Stimulated activated CD8-positive, alpha-beta memory T cell treated with anti-CD3 and anti-CD28 coated beads, Interleukin-7, amount 100 ng/mL, for 48 hours (primary cell): ENCODE measurements at regions not wholly inside any gene's neighbourhood (a gene's known extent, or its start where the extent isn't known, plus 50 kb on each side); places are given as distances from the start of the nearest gene placed in this dataset.
"Not testable (repeated sequence)": the region's sequence is repeated elsewhere in the genome, so short reads cannot be mapped to it uniquely, and the experiment has no call there.

Experiments
- DNase-seq, 2 donors: peaks; one replicate each; pipeline ENCODE4 v3.0.0-alpha.2; 2020; ENCODE audit warnings: low read depth in 1 of 2; ENCODE audit errors: extremely low read depth in 1 of 2

DNA sequence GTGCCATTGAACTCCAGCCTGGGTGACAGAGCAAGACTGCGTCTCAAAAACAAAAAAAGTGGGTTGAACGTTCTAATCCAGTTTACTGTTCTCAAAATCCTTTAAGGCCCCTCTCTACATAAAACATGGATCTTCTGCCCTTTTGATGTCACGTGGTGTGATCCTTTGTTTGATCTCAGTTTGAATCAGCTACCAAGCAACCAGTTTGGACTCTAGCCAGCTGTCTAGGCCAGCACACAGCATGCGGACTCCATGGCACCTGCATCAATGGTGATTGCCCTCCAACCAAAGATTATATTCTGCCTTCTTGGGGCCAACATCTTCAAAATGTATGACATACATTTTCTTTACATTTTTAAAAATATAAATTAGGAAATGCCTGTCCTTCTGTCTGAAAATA is 365.4 kb downstream of the NDFIP2 start:
- no peak for DNase-seq

DNA sequence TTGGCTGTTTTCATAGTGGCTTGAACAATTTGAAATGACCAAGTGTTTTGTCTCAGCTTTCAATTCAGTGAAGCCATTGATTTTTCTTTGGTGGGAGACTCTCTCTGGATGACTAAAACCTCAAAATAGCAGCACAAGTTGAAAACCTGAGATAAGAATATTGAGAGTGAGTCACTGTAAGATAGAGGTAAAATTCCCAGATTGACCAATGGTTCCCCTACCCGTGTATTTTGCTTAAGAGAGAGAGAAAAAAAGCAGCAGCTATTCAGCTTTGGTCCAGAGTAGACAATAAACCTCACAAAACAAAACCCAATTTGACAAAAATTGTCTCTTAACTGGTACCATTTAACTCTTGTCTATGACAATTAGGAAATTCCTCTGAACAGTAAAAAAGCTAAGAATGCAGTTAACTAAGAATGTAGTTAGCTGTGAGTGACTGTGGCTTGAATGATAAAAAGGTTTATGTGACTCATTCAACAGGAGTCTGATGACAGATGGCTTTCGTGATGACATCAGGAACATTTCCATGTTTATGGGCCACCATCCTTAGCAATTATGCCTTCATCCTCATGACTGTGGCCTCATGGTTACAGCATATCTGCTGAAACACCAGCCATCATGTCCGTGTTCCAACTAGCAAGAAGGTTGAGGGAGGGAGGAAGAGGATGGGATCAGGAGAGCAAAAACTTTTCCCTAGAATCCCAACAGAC is 356.9 kb downstream of the NDFIP2 start:
- DNase-seq: no peak

DNA sequence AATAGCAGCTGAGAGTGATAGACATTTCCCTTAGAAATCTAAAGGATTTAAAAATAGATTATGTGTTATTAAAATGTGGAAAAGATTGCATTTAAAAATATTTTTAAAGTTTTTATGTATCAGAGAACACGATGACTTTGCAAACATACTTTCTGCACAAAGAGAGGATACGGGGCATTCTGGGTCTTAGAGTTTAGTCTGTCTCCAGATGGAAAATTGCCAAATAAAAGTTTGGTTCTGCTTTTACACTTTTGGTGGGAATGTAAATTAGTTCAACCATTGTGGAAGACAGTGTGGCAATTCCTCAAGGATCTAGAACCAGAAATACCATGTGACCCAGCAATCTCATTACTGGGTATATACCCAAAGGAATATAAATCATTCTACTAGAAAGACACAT is 355.2 kb downstream of the NDFIP2 start:
- not testable (repeated sequence) for DNase-seq

DNA sequence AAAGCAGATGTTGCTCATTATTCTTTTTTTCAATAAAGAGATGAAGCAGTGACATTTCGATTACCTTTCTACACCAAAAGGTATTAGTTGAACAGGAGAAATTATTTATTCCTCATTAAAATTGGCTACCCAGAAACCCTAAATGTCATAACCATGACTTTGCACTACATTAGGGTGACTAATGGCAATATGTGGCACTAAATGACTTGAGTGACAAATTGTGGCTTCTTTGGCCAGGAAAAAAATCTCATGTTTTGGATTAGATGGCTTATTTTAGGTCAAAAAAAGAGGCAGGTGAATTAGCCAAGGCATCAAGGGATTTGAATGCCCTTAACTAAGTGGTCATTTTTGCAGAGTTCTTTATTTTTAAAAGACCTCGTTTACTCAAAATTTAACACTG is 353.9 kb downstream of the NDFIP2 start:
- DNase-seq: no peak

GRCh38 chr13:79833991-79834390 is 353.0 kb downstream of the NDFIP2 start:
- no peak for DNase-seq

GRCh38 chr13:79831556-79831955 is 350.6 kb downstream of the NDFIP2 start:
- no peak for DNase-seq

DNA sequence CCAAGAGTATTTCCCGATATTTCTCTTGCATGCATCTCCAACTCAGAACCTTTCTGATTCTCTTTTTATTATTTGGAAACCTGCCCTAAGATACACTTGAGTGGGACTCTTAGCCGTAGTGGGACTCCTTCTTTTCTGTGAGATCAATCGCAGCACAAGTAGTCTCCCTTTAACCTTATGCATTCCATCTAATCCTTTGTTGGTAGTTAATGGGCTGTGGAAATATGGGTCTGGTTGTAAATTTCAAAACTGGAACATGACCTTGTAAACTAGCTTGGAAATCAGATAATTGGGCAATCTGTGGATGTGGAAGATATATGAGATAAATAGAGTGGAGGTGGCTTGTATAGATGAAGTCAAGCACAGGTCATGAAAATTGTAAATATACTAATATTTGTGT is 350.0 kb downstream of the NDFIP2 start:
- no peak for DNase-seq

DNA sequence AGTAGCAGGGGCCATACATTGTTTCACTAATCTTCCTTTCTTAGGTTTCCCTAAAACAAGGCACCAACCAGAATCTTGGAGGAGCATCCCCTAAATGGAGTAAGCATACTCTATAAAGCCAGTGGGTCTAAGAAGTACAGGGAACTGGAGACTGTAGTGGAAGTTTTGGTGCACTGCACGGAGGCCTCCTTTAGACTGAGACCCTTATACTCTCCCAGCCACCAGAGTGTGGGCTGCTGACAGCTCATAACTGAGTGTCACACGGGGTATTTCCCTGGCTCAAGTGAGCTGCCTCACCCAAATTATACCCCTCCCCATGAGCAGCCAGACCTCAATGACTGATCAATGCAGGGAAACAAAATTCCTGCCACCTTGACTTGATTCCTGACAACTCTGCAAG is 349.5 kb downstream of the NDFIP2 start:
- DNase-seq: no peak

DNA sequence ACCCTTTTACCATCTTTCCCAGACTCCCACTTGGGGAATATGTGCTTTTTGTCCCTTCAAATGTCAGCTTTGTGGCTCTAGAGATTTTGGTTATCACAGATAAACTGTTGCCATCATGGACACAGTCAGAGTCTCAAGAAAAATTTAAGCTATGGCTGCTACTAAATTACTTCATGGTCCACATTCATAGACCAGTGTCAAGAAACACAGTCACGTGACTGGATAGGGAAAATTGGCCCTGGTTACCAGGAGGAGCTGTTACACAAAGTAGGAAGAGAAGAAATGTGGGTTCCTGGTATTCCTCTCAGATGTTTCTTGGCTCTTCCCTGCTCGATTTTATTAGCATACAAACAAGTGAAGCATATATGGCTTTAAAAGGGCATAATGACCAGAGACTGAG is 348.9 kb downstream of the NDFIP2 start:
- no peak for DNase-seq

GRCh38 chr13:79825959-79826358 is 345.0 kb downstream of the NDFIP2 start:
- no peak for DNase-seq

GRCh38 chr13:79815041-79815440 is 334.1 kb downstream of the NDFIP2 start:
- DNase-seq: no peak

DNA sequence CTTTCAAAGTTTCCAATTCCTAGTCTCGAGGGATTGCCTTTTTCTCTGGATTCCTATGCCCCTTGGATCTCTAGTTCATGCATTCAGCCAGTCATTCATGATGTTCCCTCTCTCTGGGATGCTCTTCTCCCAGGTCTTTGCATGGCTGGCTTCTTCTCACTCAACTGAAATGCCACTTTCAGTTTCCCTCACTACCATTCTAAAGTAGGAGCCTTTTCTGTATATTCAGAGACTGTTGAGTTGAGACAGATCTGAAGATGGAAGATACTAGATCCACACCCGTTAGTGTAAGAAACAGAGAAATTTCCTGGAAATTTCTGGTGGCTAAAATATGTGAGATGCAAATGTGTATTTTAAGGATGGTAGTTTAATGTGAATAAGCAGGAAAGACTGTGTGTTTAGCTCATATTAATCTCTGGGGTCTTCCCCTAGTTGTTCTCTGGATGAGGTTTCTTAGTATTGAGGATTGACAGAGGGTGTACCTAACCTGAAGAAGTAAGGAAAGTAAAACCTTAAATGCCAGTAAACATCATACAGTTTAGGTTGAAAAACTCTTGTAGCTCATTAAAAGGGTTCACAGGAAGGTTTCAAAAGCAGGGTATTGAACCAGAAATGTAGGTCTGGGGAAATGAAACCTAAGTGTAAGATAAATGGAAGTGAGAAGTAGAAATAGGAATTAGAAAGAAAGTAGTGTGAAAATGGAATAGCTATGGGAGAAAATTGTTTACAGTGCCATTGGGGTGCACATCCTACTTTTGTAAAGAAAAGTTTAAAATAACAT is 331.3 kb downstream of the NDFIP2 start:
- DNase-seq: no peak

- DNase-seq: no peak
Observed at GRCh38 chr13:79811170-79811569, 330.2 kb downstream of the NDFIP2 start.

- DNase-seq: no peak
Observed at GRCh38 chr13:79810669-79811068, 329.7 kb downstream of the NDFIP2 start.

DNA sequence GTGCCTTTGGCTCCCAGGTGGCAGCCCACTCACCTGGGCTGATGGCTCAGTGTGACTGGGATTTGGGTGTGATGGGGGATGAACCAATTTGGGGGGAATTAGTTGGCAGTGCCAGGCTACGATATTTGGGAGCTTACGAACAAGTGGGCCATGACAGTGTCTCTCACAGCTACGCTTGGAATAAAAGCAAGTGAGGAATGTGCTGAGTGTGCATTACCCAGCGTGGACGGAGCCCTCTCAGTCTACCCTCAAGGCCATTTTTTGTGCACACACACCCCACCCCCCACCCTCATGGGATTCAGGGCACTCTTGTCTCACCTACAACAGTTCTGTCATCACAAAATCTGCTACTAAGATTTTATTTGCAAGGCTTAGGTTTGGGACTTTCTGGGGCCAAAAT is 329.1 kb downstream of the NDFIP2 start:
- no peak for DNase-seq

GRCh38 chr13:79808475-79808874 is 327.5 kb downstream of the NDFIP2 start:
- no peak for DNase-seq

GRCh38 chr13:79807554-79807953 is 326.6 kb downstream of the NDFIP2 start:
- no peak for DNase-seq

GRCh38 chr13:79806821-79807220 is 325.9 kb downstream of the NDFIP2 start:
- no peak for DNase-seq

- DNase-seq: no peak
Observed at GRCh38 chr13:79805317-79805716, 324.4 kb downstream of the NDFIP2 start.

DNA sequence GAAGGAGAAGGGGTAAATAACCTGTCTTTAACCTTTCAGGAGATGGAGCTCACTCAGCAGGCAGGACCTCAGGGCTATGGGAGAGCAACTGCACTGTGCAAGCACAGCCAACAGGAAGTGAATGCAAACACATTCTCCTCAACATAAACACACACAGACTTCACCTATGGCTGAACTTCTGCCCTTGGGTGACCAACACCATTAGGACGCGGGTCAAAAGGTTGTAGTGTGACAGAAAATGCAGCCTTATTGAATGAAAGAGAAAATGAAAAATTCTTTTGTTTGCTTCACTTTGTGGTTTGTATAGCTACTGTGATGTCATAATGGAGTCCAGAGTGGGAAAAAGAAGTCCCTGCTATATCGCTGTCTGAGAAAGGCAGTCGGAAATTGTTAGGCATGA is 323.0 kb downstream of the NDFIP2 start:
- no peak for DNase-seq

DNA sequence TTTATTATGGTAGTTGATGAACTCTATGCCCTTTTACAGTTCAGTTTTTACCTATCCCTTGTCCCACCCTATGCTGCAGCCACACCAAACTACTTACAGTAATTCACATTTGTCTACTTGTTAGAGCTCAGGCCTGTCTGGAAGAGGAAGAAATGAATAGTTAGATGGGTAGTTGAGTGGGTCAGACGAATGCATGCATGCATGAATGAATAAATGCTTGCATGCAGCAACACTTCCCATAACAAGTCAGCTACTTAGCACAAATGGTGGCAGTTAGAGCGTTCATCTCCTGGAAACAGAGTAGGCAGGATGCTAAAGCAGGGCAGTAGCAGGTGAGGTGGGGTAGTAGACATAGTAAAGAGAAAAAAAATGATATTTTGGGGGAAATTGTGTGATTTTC is 322.3 kb downstream of the NDFIP2 start:
- no peak for DNase-seq

DNA sequence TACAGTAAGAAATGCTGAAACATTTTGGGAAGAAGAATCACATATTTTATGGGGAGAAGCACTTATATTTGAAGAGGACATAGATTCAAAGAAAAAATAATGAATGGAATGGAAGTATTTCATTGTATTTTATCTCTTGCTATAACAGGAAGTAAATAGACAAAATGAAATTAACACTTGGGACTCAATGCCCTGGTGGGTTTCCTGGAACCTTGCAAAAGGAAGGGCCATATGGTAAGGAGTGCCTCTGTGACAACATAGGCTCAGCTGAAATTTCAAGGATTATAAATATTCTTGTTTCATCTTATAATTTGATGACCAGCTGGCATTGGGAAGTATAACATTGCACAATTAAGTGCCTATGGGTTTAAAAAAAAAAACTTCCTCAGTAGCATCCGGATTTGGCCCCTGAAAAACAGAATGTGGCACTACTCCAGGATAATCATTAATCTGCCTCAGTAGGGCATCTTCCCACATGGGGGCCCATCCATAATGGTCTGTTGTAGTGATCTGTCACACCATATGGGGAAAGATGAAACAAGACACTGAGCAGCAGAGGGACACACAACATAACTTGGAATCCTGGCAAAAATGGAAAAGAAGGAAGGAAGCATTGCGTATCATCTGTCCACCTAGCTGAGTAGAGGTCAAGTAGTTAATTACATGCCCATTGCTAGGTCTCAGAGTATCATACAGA is 321.6 kb downstream of the NDFIP2 start:
- no peak for DNase-seq
